Memory B cell (primary cell): ENCODE measurements at regions not wholly inside any gene's neighbourhood (a gene's known extent, or its start where the extent isn't known, plus 50 kb on each side); places are given as distances from the start of the nearest gene placed in this dataset.
A peak's percentile ranks its signal among the peaks of the same experiment; 100 is the strongest.

Experiments used
- ATAC-seq: fragments of 150-1000 bp; cut with Tn5 transposase; 2 replicates; pipeline ENCODE4 v1.10.0; 2021; ENCODE audit warnings: low read depth, mild to moderate bottlenecking, moderate library complexity
- DNase-seq, 2 donors: peaks; one replicate each; pipeline ENCODE4 v3.0.0; 2022; ENCODE audit warnings: low spot score in 2 of 2
- H3K27ac Mint-ChIP-seq: one replicate; pipeline ENCODE4 v1.8.0; 2022; ENCODE audit warnings: mild to moderate bottlenecking, moderate library complexity, mixed read lengths
- H3K27me3 Mint-ChIP-seq: one replicate; pipeline ENCODE4 v1.8.0; 2022; ENCODE audit warnings: mixed read lengths
- H3K36me3 Mint-ChIP-seq: one replicate; pipeline ENCODE4 v1.8.0; 2022; ENCODE audit warnings: mild to moderate bottlenecking, mixed read lengths
- H3K4me1 Mint-ChIP-seq: one replicate; pipeline ENCODE4 v1.8.0; 2022; ENCODE audit warnings: mixed read lengths
- H3K4me3 Mint-ChIP-seq: one replicate; pipeline ENCODE4 v1.8.0; 2022; ENCODE audit warnings: mild to moderate bottlenecking, moderate library complexity, mixed read lengths
- H3K9me3 Mint-ChIP-seq: one replicate; pipeline ENCODE4 v1.8.0; 2022; ENCODE audit warnings: mixed read lengths

DNA sequence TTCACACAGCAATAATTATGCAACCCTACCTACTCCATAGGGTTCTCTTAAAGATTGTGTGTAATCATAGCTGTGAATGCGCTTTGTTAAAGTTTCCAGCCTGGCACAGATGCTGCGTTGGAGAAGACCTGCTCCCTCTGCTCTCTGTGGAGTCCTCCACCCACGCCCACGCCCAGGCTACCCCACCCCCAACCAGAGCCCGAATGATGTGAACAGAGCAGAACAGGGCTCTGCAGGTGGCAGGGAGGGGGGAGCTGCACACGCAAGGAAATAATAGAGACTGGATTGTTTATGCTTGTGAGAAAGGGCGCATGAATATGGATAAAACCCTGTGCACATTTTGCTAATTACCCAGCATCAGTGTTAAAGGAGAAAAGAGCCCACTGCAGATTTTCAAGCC, 447.5 kb downstream of the BCL11A start:
- H3K4me1 Mint-ChIP-seq: peaks cover 15% of the 10 kb centered on the region
- H3K27ac Mint-ChIP-seq: peak overlapping the region; percentile 77
- no peak overlapping the region for H3K4me3 Mint-ChIP-seq
- H3K9me3 Mint-ChIP-seq: no peaks in the 10 kb centered on the region
- H3K27me3 Mint-ChIP-seq: no peaks in the 10 kb centered on the region
- ATAC-seq (no peak), DNase-seq (no peak)
- no peaks in the 10 kb centered on the region for H3K36me3 Mint-ChIP-seq

DNA sequence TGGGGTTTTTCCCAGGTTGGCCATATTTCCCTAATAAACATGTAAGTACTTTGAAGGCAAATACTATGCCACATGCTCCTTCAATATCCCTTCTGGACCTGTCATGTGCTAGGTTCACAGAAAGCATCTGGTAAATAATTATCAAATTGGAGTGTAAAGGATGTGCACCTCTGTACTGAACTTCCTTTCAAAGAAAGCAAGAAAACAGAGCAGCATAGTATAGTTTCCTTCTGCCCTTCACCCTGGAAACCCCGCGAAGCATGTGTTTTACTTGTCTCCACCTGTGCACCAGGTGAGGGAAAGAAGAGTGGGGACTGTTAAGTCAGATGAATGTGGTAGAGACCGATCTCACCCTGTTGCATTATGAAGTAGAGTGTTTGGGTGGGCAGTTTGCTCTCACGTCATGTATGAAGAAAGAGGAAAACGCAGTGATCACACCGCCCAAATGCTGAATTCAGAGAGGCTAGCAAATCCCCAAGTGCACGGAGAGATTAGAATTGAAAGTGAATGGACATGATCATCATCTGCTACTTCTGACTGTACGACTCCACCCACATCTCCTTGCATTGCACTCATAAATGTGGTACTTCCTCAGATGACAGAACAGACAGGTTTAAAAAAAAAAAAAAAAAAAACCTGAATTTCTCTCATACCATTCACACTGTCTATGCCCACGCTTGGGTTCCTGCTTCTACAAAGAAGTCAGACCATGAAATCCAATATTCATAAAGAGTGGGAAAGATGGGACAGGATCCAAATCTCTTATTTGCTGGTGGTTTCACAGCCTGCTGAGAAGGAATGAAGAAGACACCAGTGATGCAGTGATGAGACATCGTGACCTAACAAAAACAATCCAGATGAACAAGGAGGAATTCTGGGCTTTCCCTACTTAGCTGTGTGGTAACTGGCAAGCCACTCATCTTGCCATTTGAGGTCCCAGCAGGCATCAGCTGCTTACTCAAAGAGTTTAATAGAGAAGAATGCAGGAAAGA, 448.6 kb downstream of the BCL11A start:
- DNase-seq: peak in 1 of 2 donors; percentile 13
- Mint-ChIP-seq H3K4me3 (peak overlapping the region; percentile 93), H3K9me3 (no peaks in the 10 kb centered on the region), H3K27me3 (no peaks in the 10 kb centered on the region), H3K36me3 (no peaks in the 10 kb centered on the region), H3K27ac (peak overlapping the region; percentile 77), H3K4me1 (peaks cover 15% of the 10 kb centered on the region)
- ATAC-seq: peak; percentile 96

DNA sequence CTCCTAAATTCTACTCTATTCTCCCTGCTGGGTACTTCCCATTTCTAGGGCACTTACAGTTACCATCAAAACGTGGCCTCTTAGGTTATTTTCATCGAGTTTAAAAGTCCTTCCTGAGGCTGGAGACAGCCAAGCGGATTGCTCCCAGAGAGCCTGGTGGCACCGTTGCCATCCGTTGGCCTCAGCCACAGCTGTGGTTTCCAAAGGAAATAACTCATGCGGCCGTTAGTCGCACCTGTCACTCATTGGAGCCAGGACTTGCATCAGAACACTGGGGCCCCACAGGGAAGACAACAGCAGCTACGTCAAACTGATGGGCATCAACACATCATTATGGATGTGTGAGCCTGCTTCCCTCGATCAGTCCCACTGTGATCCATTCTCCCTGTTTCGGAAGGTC, 453.4 kb downstream of the BCL11A start:
- H3K36me3 Mint-ChIP-seq: no peaks in the 10 kb centered on the region
- H3K4me1 Mint-ChIP-seq: peaks cover 8% of the 10 kb centered on the region
- DNase-seq: no peak

DNA sequence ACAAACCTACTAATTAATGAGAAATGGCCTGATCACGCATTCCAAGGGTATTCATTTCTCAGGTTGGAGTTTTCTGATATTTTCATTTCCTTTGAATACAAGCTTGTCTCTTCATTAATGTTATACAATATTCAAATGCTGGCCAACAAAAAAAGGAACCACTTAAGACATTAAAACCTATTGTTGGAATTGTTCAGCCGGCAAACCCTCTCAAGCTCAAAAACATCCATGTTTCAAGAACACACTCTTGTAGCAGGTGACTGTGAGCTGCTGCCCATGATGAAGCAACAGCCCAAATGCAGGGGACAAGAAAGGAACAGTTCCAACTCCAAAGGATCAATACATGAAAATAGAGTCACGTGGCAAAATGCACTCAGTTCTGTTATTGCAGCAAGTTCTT, 454.5 kb downstream of the BCL11A start:
- Mint-ChIP-seq H3K27ac (no peak overlapping the region), H3K9me3 (no peaks in the 10 kb centered on the region), H3K4me3 (no peak overlapping the region), H3K4me1 (no peaks in the 10 kb centered on the region), H3K36me3 (no peaks in the 10 kb centered on the region), H3K27me3 (no peaks in the 10 kb centered on the region)
- ATAC-seq (no peak), DNase-seq (no peak)

More for the DNA sequence above, 453.4 kb downstream of the BCL11A start:
- H3K4me3 Mint-ChIP-seq: no peak overlapping the region
- no peak for ATAC-seq
- no peaks in the 10 kb centered on the region for H3K9me3 Mint-ChIP-seq
- no peaks in the 10 kb centered on the region for H3K27me3 Mint-ChIP-seq
- H3K27ac Mint-ChIP-seq: no peak overlapping the region

DNA sequence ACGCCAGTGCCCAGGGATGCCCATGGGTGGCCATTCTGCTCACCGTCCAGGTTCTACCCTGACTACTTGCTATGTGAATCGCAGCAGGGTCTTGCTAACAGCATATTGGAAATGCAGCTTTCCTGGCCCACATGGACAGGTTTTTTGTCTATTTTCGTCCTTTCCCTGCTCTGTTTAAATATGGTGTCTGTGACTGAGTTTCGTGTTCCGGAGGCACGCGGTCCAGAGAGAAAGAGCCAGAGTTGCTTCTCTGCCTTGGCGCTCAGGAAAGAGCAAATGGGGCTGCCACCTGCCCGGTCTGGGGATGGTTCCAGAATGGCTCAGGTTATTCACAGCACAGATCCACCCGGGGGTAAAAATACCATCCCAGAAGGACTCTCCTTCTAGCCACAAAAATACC, 456.2 kb downstream of the BCL11A start:
- Mint-ChIP-seq H3K27ac (no peak overlapping the region), H3K36me3 (no peaks in the 10 kb centered on the region), H3K4me1 (no peaks in the 10 kb centered on the region), H3K9me3 (no peaks in the 10 kb centered on the region), H3K27me3 (no peaks in the 10 kb centered on the region), H3K4me3 (no peak overlapping the region)
- ATAC-seq: no peak
- DNase-seq: no peak

DNA sequence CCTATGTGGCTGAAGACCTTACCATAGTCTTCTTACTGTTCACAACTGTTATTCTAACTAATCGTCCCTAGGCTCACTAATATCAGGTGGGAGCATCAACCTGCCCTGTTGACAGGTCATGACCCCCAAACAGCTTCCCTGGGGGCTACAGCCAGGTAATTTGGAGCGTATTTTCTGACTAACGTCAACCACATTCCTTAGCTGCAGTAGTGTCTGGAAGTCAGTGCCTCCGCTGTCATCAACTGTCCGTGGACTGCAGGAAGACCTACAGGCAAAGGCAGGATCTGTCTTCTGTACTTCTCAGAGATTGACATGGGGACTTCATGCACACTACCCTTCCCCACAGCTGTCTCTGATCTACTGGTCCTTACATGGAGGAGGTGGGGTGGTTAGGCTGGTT, 456.9 kb downstream of the BCL11A start:
- no peak for ATAC-seq
- Mint-ChIP-seq H3K9me3 (no peaks in the 10 kb centered on the region), H3K4me1 (no peaks in the 10 kb centered on the region), H3K27me3 (no peaks in the 10 kb centered on the region), H3K36me3 (no peaks in the 10 kb centered on the region), H3K27ac (no peak overlapping the region), H3K4me3 (no peak overlapping the region)
- DNase-seq: no peak

DNA sequence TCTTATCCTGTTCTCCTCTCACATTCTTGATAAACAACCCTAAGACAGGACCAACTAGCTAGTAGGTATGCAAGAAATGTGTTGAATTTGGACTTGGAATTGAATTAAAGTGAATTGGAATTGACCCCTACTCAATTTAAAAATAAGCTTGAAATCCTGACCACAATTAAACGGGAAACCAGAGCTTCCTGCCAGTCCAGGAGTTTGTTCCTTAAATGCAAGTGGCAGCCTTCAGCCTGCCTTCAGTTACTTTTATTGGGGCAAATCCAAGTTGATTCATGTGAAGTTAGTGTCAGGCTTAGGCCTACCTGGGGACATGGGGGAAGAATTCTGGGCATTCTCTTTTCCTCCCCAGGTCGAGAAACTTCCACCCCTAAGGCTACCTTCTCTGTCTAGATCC, 457.6 kb downstream of the BCL11A start:
- no peak overlapping the region for H3K27ac Mint-ChIP-seq
- no peaks in the 10 kb centered on the region for H3K36me3 Mint-ChIP-seq
- no peaks in the 10 kb centered on the region for H3K4me1 Mint-ChIP-seq
- DNase-seq (no peak), ATAC-seq (no peak)
- no peaks in the 10 kb centered on the region for H3K9me3 Mint-ChIP-seq
- no peaks in the 10 kb centered on the region for H3K27me3 Mint-ChIP-seq
- H3K4me3 Mint-ChIP-seq: no peak overlapping the region

DNA sequence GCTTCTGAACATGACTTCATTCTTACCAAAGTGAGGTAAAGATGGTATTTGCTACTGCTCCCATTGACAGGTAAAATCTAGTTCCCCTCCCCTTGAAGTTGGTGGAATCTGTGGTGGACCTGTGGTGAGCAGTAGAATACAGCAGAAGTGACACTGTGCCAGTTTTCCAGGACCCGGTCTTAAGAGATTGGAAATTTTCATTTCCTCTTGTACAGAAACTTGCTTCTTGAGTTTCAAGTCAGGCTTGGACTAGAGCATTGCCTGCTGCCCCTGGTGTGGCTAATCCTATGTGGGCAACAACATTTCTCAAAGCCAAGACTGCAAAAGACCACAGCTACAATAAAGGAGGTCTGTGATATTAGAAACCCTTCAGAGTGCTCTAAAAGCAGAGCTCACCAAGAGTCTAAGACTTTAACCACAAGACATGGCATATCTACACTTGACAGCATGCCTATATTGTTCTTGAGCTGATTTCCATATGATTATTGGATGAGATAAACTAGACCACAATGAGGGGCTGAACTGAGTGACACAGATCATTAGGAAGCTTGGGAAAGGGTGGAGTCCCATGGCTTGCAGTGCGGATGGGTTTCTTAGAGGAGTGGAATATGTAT, 458.1 kb downstream of the BCL11A start:
- Mint-ChIP-seq H3K27ac (no peak overlapping the region), H3K9me3 (no peaks in the 10 kb centered on the region), H3K4me1 (no peaks in the 10 kb centered on the region), H3K36me3 (no peaks in the 10 kb centered on the region), H3K27me3 (no peaks in the 10 kb centered on the region), H3K4me3 (no peak overlapping the region)
- DNase-seq (no peak), ATAC-seq (no peak)

DNA sequence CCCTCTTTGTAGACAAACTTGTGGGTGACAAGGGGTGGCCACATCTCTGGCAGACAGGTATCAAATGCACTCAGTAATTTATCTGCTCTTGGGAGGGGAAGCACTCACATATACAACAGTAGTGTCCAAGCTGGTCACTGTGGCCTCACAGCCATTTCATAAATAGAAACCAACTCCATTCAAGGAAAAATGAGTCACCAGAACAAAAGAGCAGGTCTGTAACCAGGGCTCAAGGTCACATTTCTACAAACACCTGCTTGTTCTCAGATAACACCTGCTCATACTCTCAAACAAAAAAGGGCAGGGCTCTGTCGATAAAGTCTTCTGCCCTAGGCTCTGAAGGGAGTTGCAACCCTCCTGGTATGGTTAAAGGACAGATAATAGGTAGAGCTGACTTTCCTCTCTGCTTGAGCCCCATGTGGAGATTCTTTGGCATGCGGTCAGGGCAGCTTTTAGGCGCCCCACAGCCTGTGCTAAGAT, 459.0 kb downstream of the BCL11A start:
- no peak overlapping the region for H3K4me3 Mint-ChIP-seq
- no peaks in the 10 kb centered on the region for H3K27me3 Mint-ChIP-seq
- DNase-seq (no peak), ATAC-seq (no peak)
- H3K36me3 Mint-ChIP-seq: no peaks in the 10 kb centered on the region
- H3K4me1 Mint-ChIP-seq: no peaks in the 10 kb centered on the region
- H3K27ac Mint-ChIP-seq: no peak overlapping the region
- no peaks in the 10 kb centered on the region for H3K9me3 Mint-ChIP-seq

DNA sequence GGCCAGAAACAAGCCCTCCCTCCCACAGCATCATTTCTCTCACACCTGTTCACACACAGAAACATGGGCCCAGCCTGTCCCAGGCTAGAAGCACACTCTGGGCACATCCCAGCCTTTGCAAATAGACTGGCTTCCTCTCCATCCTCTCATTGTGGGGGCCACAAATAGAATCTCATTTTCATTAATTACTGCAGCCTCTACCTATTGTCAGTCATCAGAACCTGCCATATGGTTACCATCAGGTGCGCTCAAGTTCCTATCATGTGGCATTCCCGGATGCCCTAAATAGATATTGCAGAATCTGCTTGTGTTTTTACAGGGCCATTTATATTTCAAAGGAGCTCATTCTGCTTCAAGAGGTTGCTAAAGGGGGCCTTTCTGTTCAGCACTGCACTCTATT, 460.7 kb downstream of the BCL11A start:
- Mint-ChIP-seq H3K36me3 (no peaks in the 10 kb centered on the region), H3K9me3 (no peaks in the 10 kb centered on the region), H3K4me3 (no peak overlapping the region), H3K27me3 (no peaks in the 10 kb centered on the region), H3K27ac (no peak overlapping the region), H3K4me1 (no peaks in the 10 kb centered on the region)
- no peak for DNase-seq
- ATAC-seq: no peak

DNA sequence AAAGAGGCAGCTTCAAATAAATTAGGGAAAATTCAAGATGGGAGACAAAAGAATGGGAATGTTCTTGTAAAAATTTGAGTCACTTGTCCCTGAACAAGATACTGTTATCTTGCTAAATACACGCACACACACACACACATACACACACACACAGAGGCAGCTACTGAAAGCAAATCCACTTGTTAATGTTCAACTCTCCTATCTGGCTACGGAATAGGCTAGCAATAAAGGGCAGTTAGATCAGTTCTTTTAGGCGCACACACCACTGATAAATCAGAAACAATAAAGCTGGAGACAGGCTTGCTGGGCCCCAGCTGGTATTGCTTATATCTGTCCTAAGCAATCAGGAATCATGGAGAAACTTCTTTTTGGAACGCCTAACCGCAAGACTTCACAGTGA, 461.6 kb downstream of the BCL11A start:
- ATAC-seq (no peak), DNase-seq (no peak)
- H3K27me3 Mint-ChIP-seq: no peaks in the 10 kb centered on the region
- no peaks in the 10 kb centered on the region for H3K36me3 Mint-ChIP-seq
- H3K4me3 Mint-ChIP-seq: no peak overlapping the region
- peak overlapping the region; percentile 14 for H3K27ac Mint-ChIP-seq
- H3K9me3 Mint-ChIP-seq: no peaks in the 10 kb centered on the region
- no peaks in the 10 kb centered on the region for H3K4me1 Mint-ChIP-seq

DNA sequence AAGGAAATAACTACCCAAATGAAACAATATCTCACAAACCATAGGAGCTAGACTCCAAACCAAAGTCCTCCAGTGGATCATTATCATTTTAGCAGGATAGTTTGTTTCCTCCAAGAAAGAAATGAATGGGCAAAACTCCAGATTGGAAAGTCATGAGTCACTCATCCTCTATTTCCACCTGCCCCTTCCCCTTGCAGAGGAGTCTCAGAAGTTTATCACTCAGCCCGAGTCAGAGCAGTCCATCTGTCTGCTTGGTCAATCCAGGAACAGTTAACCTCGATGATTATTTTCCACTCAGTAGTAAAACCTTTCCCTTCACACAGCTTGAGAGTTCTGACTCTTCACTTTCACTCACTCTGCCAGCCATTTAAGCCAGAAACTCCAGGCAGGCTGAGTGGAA, 462.2 kb downstream of the BCL11A start:
- Mint-ChIP-seq H3K27ac (peak overlapping the region; percentile 14), H3K27me3 (no peaks in the 10 kb centered on the region), H3K4me3 (no peak overlapping the region), H3K36me3 (no peaks in the 10 kb centered on the region), H3K9me3 (no peaks in the 10 kb centered on the region), H3K4me1 (no peaks in the 10 kb centered on the region)
- ATAC-seq (no peak), DNase-seq (no peak)

DNA sequence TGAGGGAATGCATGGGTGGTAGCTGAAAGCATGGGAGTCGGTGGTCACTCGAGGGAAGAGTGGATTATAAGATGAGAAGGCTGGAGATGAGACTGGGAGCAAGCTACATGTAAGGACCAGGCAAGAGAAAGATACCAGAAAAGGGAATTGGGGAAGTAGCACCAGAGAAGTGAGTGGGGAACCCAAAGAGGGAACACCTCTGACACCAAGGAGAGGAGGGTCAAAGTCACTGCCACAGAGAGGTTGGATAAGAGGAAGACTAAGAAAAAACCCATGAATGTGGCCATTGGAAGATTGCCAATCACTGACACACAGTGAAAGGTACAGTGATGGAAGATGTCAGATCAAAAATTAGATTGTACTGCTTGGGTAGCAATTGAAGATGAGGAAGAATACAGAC, 473.9 kb downstream of the BCL11A start:
- ATAC-seq (no peak), DNase-seq (no peak)
- no peaks in the 10 kb centered on the region for H3K9me3 Mint-ChIP-seq
- H3K27me3 Mint-ChIP-seq: no peaks in the 10 kb centered on the region
- H3K27ac Mint-ChIP-seq: no peak overlapping the region
- H3K4me1 Mint-ChIP-seq: peaks cover under 1% of the 10 kb centered on the region
- no peak overlapping the region for H3K4me3 Mint-ChIP-seq
- no peaks in the 10 kb centered on the region for H3K36me3 Mint-ChIP-seq

DNA sequence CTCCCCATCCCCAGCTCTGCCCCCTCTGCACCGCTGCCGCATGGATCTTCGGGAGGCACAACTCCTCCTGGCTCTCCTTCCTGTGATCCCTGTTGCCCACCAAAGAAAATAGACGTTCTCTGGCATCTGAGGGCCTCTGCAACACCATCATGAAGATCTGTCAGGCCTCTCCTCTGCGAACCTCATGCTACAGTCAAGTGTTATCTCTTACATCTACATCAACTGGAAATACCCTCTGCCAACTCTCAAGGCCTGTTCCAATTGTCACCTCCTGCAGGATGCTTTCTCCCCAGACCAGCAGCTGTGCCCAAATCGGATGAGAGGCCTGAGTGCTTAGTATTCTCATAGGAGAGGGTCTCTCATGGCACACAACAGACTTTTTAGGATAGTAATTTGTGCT, 478.4 kb downstream of the BCL11A start:
- Mint-ChIP-seq H3K27ac (no peak overlapping the region), H3K27me3 (peaks cover 2% of the 10 kb centered on the region)
- no peak for DNase-seq

More for the DNA sequence above, 478.4 kb downstream of the BCL11A start:
- Mint-ChIP-seq H3K36me3 (no peaks in the 10 kb centered on the region), H3K9me3 (peaks cover 1% of the 10 kb centered on the region), H3K4me3 (no peak overlapping the region), H3K4me1 (peaks cover 2% of the 10 kb centered on the region)
- no peak for ATAC-seq
